Activated T-helper 1 cell treated with anti-CD3 and anti-CD28 coated beads, Interleukin-12 subunit alpha, Interleukin-12 subunit beta, Interleukin-2, Interleukin-4 antibody, amounts not matched to agents 30 ng/mL and 10 ng/mL and 1 ng/mL, durations not matched to agents 14 hours and 24 hours and 36 hours (primary cell): ENCODE measurements at regions not wholly inside any gene's neighbourhood (a gene's known extent, or its start where the extent isn't known, plus 50 kb on each side); places are given as distances from the start of the nearest gene placed in this dataset.
"Not testable (repeated sequence)": the region's sequence is repeated elsewhere in the genome, so short reads cannot be mapped to it uniquely, and the experiment has no call there.

Source experiments
- DNase-seq: peaks from one replicate; pipeline ENCODE4 v3.0.0; 2021; ENCODE audit warnings: low spot score
- H3K27ac Mint-ChIP-seq: one replicate; pipeline ENCODE4 v1.8.0; 2021; ENCODE audit warnings: mild to moderate bottlenecking, mixed read lengths
- H3K27me3 Mint-ChIP-seq: one replicate; pipeline ENCODE4 v1.8.0; 2022; ENCODE audit warnings: mild to moderate bottlenecking, moderate library complexity, mixed read lengths; ENCODE audit not compliant: insufficient read depth
- H3K36me3 Mint-ChIP-seq: one replicate; pipeline ENCODE4 v1.8.0; 2021; ENCODE audit warnings: low read depth, mixed read lengths
- H3K4me1 Mint-ChIP-seq: one replicate; pipeline ENCODE4 v1.8.0; 2021; ENCODE audit warnings: low read depth, mixed read lengths
- H3K4me3 Mint-ChIP-seq: one replicate; pipeline ENCODE4 v1.8.0; 2021; ENCODE audit warnings: mild to moderate bottlenecking, moderate library complexity, mixed read lengths
- H3K9me3 Mint-ChIP-seq: one replicate; pipeline ENCODE4 v1.8.0; 2021; ENCODE audit warnings: mixed read lengths
- intact Hi-C: fragments of 100-400 bp; cut with micrococcal nuclease; formaldehyde crosslinking; loops from one replicate; pipeline ENCODE4 v1.15.1; 2024

DNA sequence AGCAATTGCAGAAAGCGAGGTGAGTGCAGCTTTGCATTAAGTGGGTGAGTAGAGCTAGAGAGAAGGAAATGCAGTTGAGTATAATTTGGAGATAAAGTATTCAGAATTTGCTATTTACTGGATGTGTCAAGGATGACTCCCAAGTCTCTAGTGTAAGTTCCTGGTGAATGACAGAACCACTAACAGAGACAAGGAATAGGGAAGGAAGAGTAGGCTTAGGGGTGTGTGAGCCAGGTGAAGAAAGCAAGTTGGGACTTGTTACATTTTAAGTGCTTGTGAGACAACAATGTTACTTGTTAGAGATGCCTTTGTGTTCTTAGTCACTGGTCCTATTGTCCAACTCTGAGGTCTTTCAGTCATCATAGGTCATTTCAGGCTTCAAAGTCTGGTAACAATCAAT is 70.8 kb downstream of the TBC1D26 start:
- H3K36me3 Mint-ChIP-seq, H3K4me1 Mint-ChIP-seq, H3K9me3 Mint-ChIP-seq, DNase-seq, H3K27me3 Mint-ChIP-seq, H3K27ac Mint-ChIP-seq, intact Hi-C loops, H3K4me3 Mint-ChIP-seq: not testable (repeated sequence)

DNA sequence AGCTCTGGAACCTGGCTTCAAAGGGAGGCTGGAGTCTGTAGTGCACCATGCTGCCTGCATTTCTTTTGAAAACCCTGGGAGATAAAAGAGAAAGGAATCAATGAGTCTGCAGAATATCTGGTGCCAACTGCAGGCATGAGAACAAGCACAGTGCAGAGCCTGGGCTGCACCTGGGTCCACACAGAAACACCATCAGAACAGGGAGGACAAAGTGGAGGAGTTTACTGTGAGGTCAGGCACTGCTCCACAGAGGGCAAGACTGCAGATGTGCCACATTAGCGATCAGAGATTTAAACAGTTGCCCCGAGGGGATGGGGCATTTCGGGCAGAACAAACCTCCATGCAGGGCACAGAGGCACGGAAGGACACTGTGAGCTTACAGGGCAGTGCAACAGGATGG is 74.7 kb downstream of the TBC1D26 start:
- intact Hi-C loops, H3K27ac Mint-ChIP-seq, H3K4me1 Mint-ChIP-seq, DNase-seq, H3K27me3 Mint-ChIP-seq, H3K36me3 Mint-ChIP-seq, H3K4me3 Mint-ChIP-seq, H3K9me3 Mint-ChIP-seq: not testable (repeated sequence)

DNA sequence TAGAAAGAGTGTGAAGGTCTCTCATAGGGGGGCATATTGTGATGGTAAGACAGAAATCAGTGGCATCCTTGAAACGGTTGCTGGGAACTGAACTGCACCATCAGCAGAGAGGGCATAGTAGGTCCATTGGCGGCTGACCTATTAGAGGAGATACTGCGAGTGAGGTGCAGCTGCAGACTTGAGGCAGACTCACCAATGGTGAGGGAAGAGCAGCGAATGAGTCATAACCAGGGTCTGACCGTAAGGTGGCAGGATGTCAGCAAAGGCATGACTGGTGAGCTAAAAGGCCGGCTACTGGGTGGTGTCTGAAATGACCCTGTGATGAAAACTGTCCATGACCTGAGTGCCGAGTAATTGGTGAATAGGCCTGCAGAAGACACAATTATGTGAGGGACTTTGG is 81.3 kb downstream of the TBC1D26 start:
- H3K27me3 Mint-ChIP-seq, H3K9me3 Mint-ChIP-seq, H3K4me3 Mint-ChIP-seq, H3K27ac Mint-ChIP-seq, H3K4me1 Mint-ChIP-seq, H3K36me3 Mint-ChIP-seq, DNase-seq, intact Hi-C loops: not testable (repeated sequence)

DNA sequence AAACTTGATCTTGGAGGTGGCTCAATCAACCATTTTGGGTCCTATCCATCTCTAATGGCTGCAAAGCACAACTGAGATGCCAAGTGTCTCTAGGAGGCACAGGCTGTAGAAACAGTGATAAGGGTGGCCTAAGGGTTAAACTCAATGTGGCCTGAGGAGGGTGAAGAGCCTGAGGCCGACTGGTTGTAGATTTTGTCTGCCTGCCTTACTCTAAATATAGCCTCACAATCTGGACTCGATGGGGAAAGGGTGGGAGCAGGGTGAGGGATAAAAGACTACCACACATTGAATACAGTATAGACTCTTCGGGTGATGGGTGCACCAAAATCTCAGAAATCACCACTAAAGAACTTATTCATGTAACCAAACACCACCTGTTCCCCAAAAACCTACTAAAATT is 81.9 kb downstream of the TBC1D26 start:
- H3K27me3 Mint-ChIP-seq, H3K9me3 Mint-ChIP-seq, H3K36me3 Mint-ChIP-seq, intact Hi-C loops, DNase-seq, H3K4me1 Mint-ChIP-seq, H3K27ac Mint-ChIP-seq, H3K4me3 Mint-ChIP-seq: not testable (repeated sequence)

DNA sequence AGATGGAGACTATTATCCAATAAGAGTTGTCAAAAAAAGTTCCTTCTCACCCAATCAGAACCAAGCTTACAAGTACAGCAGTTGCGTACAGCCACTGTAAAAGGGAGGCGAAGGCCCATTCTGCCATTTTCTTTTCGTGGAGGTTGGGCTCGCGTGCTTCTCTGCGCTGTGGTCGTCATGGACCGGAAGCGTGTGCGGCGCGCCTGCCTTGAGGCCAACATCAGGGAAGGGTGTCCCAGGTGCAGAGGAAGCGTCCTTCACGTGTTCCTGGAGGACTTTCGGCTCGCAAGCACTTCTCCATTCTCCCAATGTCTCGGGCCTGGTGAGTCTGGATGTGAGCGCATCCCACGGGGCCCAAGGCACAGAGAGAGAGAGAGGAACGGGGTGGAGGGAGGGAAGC is 85.8 kb downstream of the TBC1D26 start:
- H3K27me3 Mint-ChIP-seq, intact Hi-C loops, H3K4me1 Mint-ChIP-seq, H3K9me3 Mint-ChIP-seq, H3K4me3 Mint-ChIP-seq, H3K36me3 Mint-ChIP-seq, DNase-seq, H3K27ac Mint-ChIP-seq: not testable (repeated sequence)

DNA sequence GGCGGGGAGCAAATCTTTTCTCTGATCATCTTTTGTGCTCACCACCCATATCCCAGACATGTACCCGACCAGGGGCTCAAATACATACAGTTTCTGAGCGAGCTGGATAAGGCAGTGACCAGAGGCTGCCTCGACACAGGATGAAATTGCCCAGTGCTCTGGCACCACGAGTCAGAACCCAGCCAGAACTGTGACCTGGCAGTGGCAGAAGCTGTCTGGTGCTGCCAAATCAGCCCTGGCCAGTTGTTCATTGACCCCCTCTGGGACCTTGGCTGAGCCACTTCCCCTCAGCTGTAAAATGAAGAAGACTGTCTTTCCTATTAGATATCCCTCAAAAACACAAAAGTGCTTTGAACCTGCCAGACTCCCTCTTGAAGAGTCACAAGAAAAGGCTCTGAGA is 90.2 kb downstream of the TBC1D26 start:
- H3K4me3 Mint-ChIP-seq, DNase-seq, H3K27me3 Mint-ChIP-seq, H3K4me1 Mint-ChIP-seq, H3K27ac Mint-ChIP-seq, H3K36me3 Mint-ChIP-seq, intact Hi-C loops, H3K9me3 Mint-ChIP-seq: not testable (repeated sequence)

DNA sequence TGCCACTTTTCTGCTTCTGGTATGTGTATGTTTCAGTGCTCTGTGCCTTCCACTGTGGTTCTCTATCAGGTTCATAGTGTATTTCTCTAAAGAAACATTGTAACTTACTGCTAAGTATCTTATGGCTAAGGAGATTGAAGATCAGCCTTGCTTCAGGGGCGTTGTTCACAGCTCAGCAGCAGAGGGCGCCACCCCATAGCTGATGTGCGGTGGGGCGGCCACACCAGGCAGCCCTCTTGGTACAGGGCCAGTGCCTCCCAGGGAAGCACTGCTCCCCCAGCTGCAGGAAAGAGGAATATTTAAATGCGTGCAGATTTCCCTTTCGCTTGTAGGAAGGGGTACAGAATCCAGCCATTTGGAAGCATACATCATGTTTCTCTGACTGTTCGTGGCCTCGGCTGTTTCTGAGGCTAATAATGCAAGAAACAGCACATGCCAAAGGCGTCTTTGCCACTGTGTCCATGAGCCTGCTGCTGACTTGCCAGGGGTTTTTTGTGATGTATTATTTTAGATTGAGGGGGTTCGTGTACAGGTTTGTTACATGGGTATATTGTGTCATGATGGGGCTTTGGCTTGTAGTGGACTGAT is 96.7 kb downstream of the TBC1D26 start:
- H3K36me3 Mint-ChIP-seq, H3K9me3 Mint-ChIP-seq, H3K4me3 Mint-ChIP-seq, H3K27ac Mint-ChIP-seq: not testable (repeated sequence)
- Mint-ChIP-seq H3K4me1 (peaks cover 34% of the 10 kb centered on the region), H3K27me3 (peaks cover 11% of the 10 kb centered on the region)
- intact Hi-C loops, result loop anchor here (1.0 kb wide), 1 partner anchor 169 kb away; no protein-coding TSS in a partner anchor
- DNase-seq, result peak; percentile 57

DNA sequence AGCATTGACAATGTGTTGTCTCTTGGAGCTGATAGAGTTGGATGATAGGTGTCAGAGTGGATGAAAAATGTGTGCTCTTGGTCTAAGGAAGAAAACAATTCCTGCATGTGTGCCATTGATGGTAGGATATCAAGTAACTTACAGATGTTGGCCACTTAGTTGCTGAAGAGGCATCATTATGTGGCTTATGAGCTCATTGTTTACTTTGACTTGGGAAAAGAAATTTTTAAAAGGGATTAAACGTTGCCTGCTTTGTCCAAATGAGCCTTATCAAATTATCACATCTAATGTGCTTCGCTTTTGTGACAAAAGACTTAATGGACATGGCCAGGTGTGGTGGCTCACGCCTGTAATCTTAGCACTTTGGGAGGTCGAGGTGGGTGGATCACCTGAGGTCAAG is 98.1 kb downstream of the TBC1D26 start:
- DNase-seq, H3K4me3 Mint-ChIP-seq, H3K36me3 Mint-ChIP-seq, H3K27ac Mint-ChIP-seq, H3K9me3 Mint-ChIP-seq, intact Hi-C loops, H3K27me3 Mint-ChIP-seq: not testable (repeated sequence)
- H3K4me1 Mint-ChIP-seq, result peaks cover 36% of the 10 kb centered on the region

DNA sequence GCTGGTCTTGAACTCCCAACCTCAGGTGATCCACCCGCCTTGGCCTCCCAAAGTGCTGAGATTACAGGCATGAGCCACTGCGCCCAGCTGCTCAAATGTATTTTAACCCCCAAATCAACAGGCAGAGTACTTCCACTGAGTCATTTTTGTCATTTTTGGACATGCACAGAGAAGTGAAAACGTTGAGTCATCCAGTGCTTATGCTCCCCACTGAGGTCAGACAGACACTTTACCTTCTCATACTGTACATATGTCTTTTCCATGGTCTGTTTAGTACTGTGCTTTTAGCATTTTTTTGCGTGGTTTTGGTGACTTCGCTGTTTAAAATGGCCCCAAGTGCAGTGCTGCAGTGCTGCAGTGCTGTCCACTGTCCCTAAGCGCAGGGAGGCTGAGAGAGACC is 99.1 kb downstream of the TBC1D26 start:
- not testable (repeated sequence) for H3K36me3 Mint-ChIP-seq, H3K4me3 Mint-ChIP-seq, H3K9me3 Mint-ChIP-seq, DNase-seq, H3K27me3 Mint-ChIP-seq
- peaks cover 36% of the 10 kb centered on the region for H3K4me1 Mint-ChIP-seq
- peak overlapping the region; percentile 78 for H3K27ac Mint-ChIP-seq
- intact Hi-C loops, result loop anchor here (1.0 kb wide), 1 partner anchor 128 kb away; no protein-coding TSS in a partner anchor

DNA sequence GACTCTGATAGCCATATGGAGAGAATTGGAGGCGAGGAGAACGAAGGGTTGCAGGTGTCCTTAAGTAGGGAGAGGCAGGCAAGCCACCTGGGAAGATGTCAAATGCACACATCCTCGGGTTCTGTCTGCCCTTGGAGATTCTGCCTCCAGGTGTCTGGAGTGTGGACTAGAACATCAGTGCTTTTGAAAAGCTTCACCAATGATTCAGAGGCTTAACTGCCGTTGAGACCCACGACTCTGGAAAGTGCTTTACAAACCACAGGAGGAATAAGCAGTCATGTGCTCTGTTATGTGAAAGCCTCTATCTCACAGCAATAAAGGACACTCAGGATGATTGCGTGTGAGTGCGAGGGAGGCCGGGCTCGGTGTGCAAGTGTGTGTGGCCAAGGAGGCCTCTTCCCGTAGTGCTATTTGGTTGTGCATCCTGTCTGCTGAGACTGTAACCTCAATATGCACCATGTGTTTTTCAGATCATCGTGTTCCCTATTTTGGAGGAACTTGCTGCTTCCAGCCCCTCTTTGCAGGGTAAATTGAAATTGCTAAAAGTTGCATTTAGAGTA is 100.9 kb downstream of the TBC1D26 start:
- peaks cover 36% of the 10 kb centered on the region for H3K4me1 Mint-ChIP-seq
- H3K27me3 Mint-ChIP-seq, DNase-seq, intact Hi-C loops, H3K9me3 Mint-ChIP-seq, H3K36me3 Mint-ChIP-seq, H3K27ac Mint-ChIP-seq, H3K4me3 Mint-ChIP-seq: not testable (repeated sequence)

DNA sequence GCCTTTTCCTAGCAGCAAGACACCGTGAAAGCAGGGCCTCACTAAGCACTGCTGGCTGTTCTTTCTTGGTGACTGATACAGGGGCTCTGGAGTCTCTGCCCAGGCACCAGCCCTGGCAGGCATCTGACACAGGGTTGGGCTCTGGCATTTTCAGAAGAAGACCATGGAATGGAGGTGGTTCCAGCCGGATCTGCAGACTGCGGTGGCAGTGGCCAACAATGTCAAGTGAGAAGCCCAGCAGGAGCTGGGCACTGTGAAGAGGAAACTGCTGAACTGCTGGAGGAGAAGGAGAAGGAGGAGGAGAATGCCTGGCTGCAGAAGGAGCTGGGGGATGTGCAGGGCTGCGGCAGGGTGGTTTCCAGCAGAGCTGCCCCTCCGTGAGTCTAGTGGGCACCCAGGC is 101.8 kb downstream of the TBC1D26 start:
- H3K4me3 Mint-ChIP-seq, DNase-seq, H3K36me3 Mint-ChIP-seq, H3K27ac Mint-ChIP-seq, intact Hi-C loops, H3K27me3 Mint-ChIP-seq, H3K9me3 Mint-ChIP-seq: not testable (repeated sequence)
- H3K4me1 Mint-ChIP-seq, result peaks cover 32% of the 10 kb centered on the region

DNA sequence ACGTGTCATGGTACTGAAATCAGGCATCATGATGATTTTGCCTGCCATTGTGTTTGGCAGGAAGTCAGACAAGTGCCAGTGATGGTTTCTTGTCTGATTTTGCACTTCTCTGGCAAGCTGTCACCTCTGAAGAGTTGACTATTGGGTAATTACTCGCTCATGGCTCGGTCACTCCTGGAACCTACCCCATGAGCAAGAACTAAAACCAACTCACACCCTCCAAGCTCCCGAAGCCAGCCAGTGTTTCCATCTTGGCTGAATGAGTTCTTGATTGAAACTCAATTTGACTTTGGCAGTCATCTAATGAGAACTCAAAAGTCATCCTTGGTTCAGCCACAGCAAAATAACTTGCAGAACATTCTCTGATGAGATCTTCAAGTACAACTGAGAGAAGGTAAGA is 103.4 kb downstream of the TBC1D26 start:
- DNase-seq, intact Hi-C loops, H3K36me3 Mint-ChIP-seq, H3K4me3 Mint-ChIP-seq, H3K9me3 Mint-ChIP-seq, H3K27ac Mint-ChIP-seq, H3K27me3 Mint-ChIP-seq: not testable (repeated sequence)
- peaks cover 26% of the 10 kb centered on the region for H3K4me1 Mint-ChIP-seq

DNA sequence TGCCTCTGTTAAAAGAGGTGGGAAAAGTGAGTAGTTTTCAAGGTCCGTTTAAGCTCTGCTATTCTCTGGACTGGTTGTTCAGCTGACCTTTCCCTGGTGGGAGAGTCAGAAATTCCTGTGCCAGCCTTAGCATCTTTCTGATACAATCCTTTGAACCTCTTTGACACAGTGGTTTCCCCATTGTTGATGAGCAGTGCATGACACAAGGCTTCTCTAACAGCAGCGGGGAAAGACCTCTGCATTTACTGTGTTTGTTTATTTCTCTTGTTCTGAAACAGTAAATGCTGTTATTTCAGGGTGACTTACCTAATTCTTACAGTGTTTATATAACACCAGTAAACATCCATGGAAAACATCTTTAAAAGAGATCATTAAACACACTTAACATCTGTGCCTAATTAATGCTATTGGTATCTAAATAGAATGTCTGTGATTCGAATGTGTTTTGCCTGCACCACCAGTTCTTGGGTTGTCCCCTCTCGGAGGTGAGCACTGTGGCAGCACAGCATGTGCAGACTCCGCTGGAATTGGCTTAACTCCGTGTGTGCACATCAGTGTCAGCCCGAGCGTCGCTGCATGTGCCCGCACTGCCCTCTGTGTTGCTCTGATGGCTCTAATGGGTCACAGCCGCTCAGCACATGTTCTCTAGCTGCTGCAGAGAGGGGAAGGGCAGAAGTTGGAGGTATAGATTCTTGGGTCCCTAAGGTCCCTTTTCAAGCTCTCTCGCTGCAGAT is 104.3 kb downstream of the TBC1D26 start:
- H3K4me1 Mint-ChIP-seq, result peaks cover 20% of the 10 kb centered on the region
- H3K27ac Mint-ChIP-seq, H3K36me3 Mint-ChIP-seq: not testable (repeated sequence)

More for the DNA sequence above, 104.3 kb downstream of the TBC1D26 start:
- H3K4me3 Mint-ChIP-seq, H3K27me3 Mint-ChIP-seq, intact Hi-C loops, H3K9me3 Mint-ChIP-seq, DNase-seq: not testable (repeated sequence)
